ENCODE measurements at regions not wholly inside any gene's neighbourhood (a gene's known extent, or its start where the extent isn't known, plus 50 kb on each side); places are given as distances from the start of the nearest gene placed in this dataset.

GRCh38 chr14:99062216-99062615 is 209.8 kb downstream of the BCL11B start:
- no peak for DNase-seq (ENCODE audit: low spot score)

GRCh38 chr14:99062772-99063418 is 209.1 kb downstream of the BCL11B start:
- no peak for DNase-seq (ENCODE audit: low spot score)

GRCh38 chr14:99063620-99064225 is 208.3 kb downstream of the BCL11B start:
- no peak for DNase-seq (ENCODE audit: low spot score)

- no peak for DNase-seq (ENCODE audit: low spot score)
Measured at GRCh38 chr14:99064262-99064954, 207.6 kb downstream of the BCL11B start.

- DNase-seq (ENCODE audit: low spot score): no peak
Measured at GRCh38 chr14:99065551-99065950, 206.4 kb downstream of the BCL11B start.

- no peak for DNase-seq (ENCODE audit: low spot score)
Measured at GRCh38 chr14:99066378-99066777, 205.6 kb downstream of the BCL11B start.

GRCh38 chr14:99067141-99067920 is 204.7 kb downstream of the BCL11B start:
- no peak for DNase-seq (ENCODE audit: low spot score)

GRCh38 chr14:99067927-99068326 is 204.1 kb downstream of the BCL11B start:
- DNase-seq (ENCODE audit: low spot score): no peak

- no peak for DNase-seq (ENCODE audit: low spot score)
Measured at GRCh38 chr14:99069946-99070345, 202.1 kb downstream of the BCL11B start.

GRCh38 chr14:99072433-99072832 is 199.6 kb downstream of the BCL11B start:
- no peak for DNase-seq (ENCODE audit: low spot score)

GRCh38 chr14:99072956-99073355 is 199.0 kb downstream of the BCL11B start:
- no peak for DNase-seq (ENCODE audit: low spot score)

GRCh38 chr14:99073431-99073830 is 198.6 kb downstream of the BCL11B start:
- DNase-seq (ENCODE audit: low spot score): no peak

- no peak for DNase-seq (ENCODE audit: low spot score)
Measured at GRCh38 chr14:99075061-99075460, 196.9 kb downstream of the BCL11B start.

GRCh38 chr14:99075771-99076375 is 196.1 kb downstream of the BCL11B start:
- no peak for DNase-seq (ENCODE audit: low spot score)

- DNase-seq (ENCODE audit: low spot score): no peak
Measured at GRCh38 chr14:99077076-99077843, 194.7 kb downstream of the BCL11B start.

- DNase-seq (ENCODE audit: low spot score): no peak
Measured at GRCh38 chr14:99077844-99078236, 194.2 kb downstream of the BCL11B start.

- DNase-seq (ENCODE audit: low spot score): no peak
Measured at GRCh38 chr14:99078426-99078825, 193.6 kb downstream of the BCL11B start.

- no peak for DNase-seq (ENCODE audit: low spot score)
Measured at GRCh38 chr14:99079061-99079727, 192.8 kb downstream of the BCL11B start.

- no peak for DNase-seq (ENCODE audit: low spot score)
Measured at GRCh38 chr14:99080306-99080705, 191.7 kb downstream of the BCL11B start.

GRCh38 chr14:99081156-99081765 is 190.7 kb downstream of the BCL11B start:
- no peak for DNase-seq (ENCODE audit: low spot score)

All from CD4-positive, alpha-beta T cell treated with Interleukin-15 for 4 hours (primary cell).